Ishikawa (cell line): ENCODE measurements at regions not wholly inside any gene's neighbourhood (a gene's known extent, or its start where the extent isn't known, plus 50 kb on each side); places are given as distances from the start of the nearest gene placed in this dataset.

Experiments used
- CREB1 ChIP-seq: IDR thresholded peaks from 2 replicates; pipeline ENCODE4 v1.6.1; 2012; ENCODE audit warnings: low read depth
- EP300 ChIP-seq: IDR thresholded peaks from 2 replicates; pipeline ENCODE4 v1.6.1; 2012; ENCODE audit warnings: borderline replicate concordance
- FOXM1 ChIP-seq: IDR thresholded peaks from 2 replicates; pipeline ENCODE4 v1.6.1; 2012; ENCODE audit warnings: low read depth, borderline replicate concordance
- MAX ChIP-seq: IDR thresholded peaks from 2 replicates; pipeline ENCODE4 v1.6.1; 2012
- RAD21 ChIP-seq: IDR thresholded peaks from 2 replicates; pipeline ENCODE4 v1.6.1; 2012; ENCODE audit warnings: low read depth
- REST ChIP-seq: IDR thresholded peaks from 2 replicates; pipeline ENCODE4 v1.6.1; 2012; ENCODE audit warnings: low read depth, mild to moderate bottlenecking
- TAF1 ChIP-seq: IDR thresholded peaks from 2 replicates; pipeline ENCODE4 v1.6.1; 2012; ENCODE audit warnings: low read depth, mild to moderate bottlenecking
- YY1 ChIP-seq: IDR thresholded peaks from 2 replicates; pipeline ENCODE4 v1.6.1; 2012; ENCODE audit warnings: low read depth

GRCh38 chr12:124688356-124688992 is 121.1 kb upstream of the NCOR2 start:
- TF ChIP-seq REST (no peak), RAD21 (no peak), CREB1 (no peak), TAF1 (no peak), MAX (no peak), EP300 (no peak), FOXM1 (no peak), YY1 (no peak)
